Hypothalamus (tissue), 51 donors: ENCODE measurements at regions not wholly inside any gene's neighbourhood (a gene's known extent, or its start where the extent isn't known, plus 50 kb on each side); places are given as distances from the start of the nearest gene placed in this dataset.

Source experiments
- DNase-seq, 51 donors: peaks; one replicate each; lab custom pipeline; 2025; lab: John Stamatoyannopoulos, UW

GRCh38 chr2:150319658-150320555 is 167.6 kb downstream of the RND3 start:
- no peak for DNase-seq

GRCh38 chr2:150319085-150319484 is 168.4 kb downstream of the RND3 start:
- DNase-seq = no peak

- DNase-seq = no peak
Observed at GRCh38 chr2:150312271-150312670, 175.2 kb downstream of the RND3 start.

GRCh38 chr2:150309311-150310080 is 178.0 kb downstream of the RND3 start:
- DNase-seq = no peak

- no peak for DNase-seq
Observed at GRCh38 chr2:150307258-150307657, 180.2 kb downstream of the RND3 start.

GRCh38 chr2:150303281-150303680 is 184.2 kb downstream of the RND3 start:
- DNase-seq = no peak

GRCh38 chr2:150298571-150299305 is 188.7 kb downstream of the RND3 start:
- DNase-seq = no peak

GRCh38 chr2:150296770-150297546 is 190.5 kb downstream of the RND3 start:
- DNase-seq = peak in 1 of 51 donors; percentile 32

- no peak for DNase-seq
Observed at GRCh38 chr2:150295544-150295943, 191.9 kb downstream of the RND3 start.

- no peak for DNase-seq
Observed at GRCh38 chr2:150293771-150294170, 193.7 kb downstream of the RND3 start.

GRCh38 chr2:150292807-150293206 is 194.7 kb downstream of the RND3 start:
- DNase-seq = no peak

- DNase-seq = no peak
Observed at GRCh38 chr2:150292192-150292591, 195.3 kb downstream of the RND3 start.

GRCh38 chr2:150286730-150287362 is 200.6 kb downstream of the RND3 start:
- no peak for DNase-seq

GRCh38 chr2:150284116-150284515 is 203.4 kb downstream of the RND3 start:
- no peak for DNase-seq

GRCh38 chr2:150282771-150283371 is 204.6 kb downstream of the RND3 start:
- no peak for DNase-seq

GRCh38 chr2:150282357-150282756 is 205.1 kb downstream of the RND3 start:
- DNase-seq = no peak

GRCh38 chr2:150280231-150280630 is 207.2 kb downstream of the RND3 start:
- DNase-seq = no peak

- DNase-seq = no peak
Observed at GRCh38 chr2:150279686-150280085, 207.8 kb downstream of the RND3 start.

- no peak for DNase-seq
Observed at GRCh38 chr2:150276737-150277136, 210.7 kb downstream of the RND3 start.
